HCT116 (cell line): ENCODE measurements at regions not wholly inside any gene's neighbourhood (a gene's known extent, or its start where the extent isn't known, plus 50 kb on each side); places are given as distances from the start of the nearest gene placed in this dataset. TPM values are rescaled to one million over a fixed set of nuclear protein-coding genes. Genes with fewer than 3 reads are reported as not detected.

Experiments
- ATAC-seq: fragments of 200-7000 bp; cut with Tn5 transposase; 2 replicates; pipeline ENCODE4 v1.9.1; 2020; ENCODE audit warnings: mild to moderate bottlenecking, moderate library complexity
- BruUV-seq: library from RNA; stranded (reverse); fragments of 400-500 nt; replicated peaks from 2 replicates; lab custom pipeline; 2021; lab: Mats Ljungman, UMichigan
- CTCF ChIA-PET: fragments of 300-600 bp; sonication (Branson Sonifier 250); formaldehyde crosslinking; loops from one replicate; lab custom pipeline; 2021; ENCODE audit warnings: antibody characterized with exemption; lab: Charles Lee
- POLR2A ChIA-PET: fragments of 300-600, 350-600 bp; sonication (Branson Sonifier 250); formaldehyde crosslinking; loops from one replicate; lab custom pipeline; 2021; ENCODE audit warnings: antibody characterized with exemption; lab: Charles Lee
- RAD21 ChIA-PET, 2 experiments: fragments of 300-600 bp; sonication (Branson Sonifier 250); formaldehyde crosslinking; loops; one replicate each; lab custom pipeline; 2023; ENCODE audit warnings: low total read pairs in 2 of 2; ENCODE audit not compliant: uncharacterized antibody in 2 of 2, unreplicated experiment in 2 of 2, low non-redundant PET in 1 of 2; lab: Charles Lee
- DNase-seq: peaks from one replicate; pipeline ENCODE4 v3.0.0-alpha.2; 2010; ENCODE audit warnings: low read depth, low spot score
- H2AFZ ChIP-seq: fragments of 200-600 bp; shearing (Covaris generic), sonication (generic); 2 replicates; pipeline ENCODE4 v1.6.1; 2017; ENCODE audit warnings: low read depth, mixed run types, mixed read lengths, antibody characterized with exemption, low read length; ENCODE audit not compliant: poor library complexity, severe bottlenecking
- H3K27ac ChIP-seq: 2 replicates; pipeline ENCODE4 v1.5.1; 2012; ENCODE audit warnings: low read depth, low read length
- H3K27me3 ChIP-seq: fragments of 200-600 bp; sonication (generic); 2 replicates; pipeline ENCODE4 v1.6.1; 2016; ENCODE audit warnings: mixed run types, low read length, mixed read lengths; ENCODE audit not compliant: insufficient read depth
- H3K36me3 ChIP-seq, 2 experiments: fragments of 200-500 bp in 1 of 2; fragments of 200-600 bp in 1 of 2; sonication (Bioruptor generic) in 1 of 2; sonication (generic) in 1 of 2; 2 replicates each; pipeline versions ENCODE4 v1.5.1 to v1.6.1; 2014 to 2016; ENCODE audit warnings: low read length in 2 of 2, inconsistent platforms in 1 of 2, mixed read lengths in 1 of 2, mixed run types in 1 of 2; ENCODE audit not compliant: insufficient read depth in 2 of 2, control insufficient read depth in 1 of 2
- H3K4me1 ChIP-seq, 2 experiments: fragments of 200-600 bp in 1 of 2; sonication (generic) in 1 of 2; 2 replicates each; pipeline versions ENCODE4 v1.5.1 to v1.6.1; 2012 to 2017; ENCODE audit warnings: low read length in 2 of 2, inconsistent platforms in 1 of 2, mild to moderate bottlenecking in 1 of 2, mixed read lengths in 1 of 2, mixed run types in 1 of 2, moderate library complexity in 1 of 2; ENCODE audit not compliant: insufficient read depth in 2 of 2, control insufficient read depth in 1 of 2
- H3K4me2 ChIP-seq: fragments of 200-600 bp; sonication (generic); 2 replicates; pipeline ENCODE4 v1.6.1; 2017; ENCODE audit warnings: mixed run types, low read length, mixed read lengths
- H3K4me3 ChIP-seq, 2 experiments: fragments of 200-600 bp in 1 of 2; sonication (generic) in 1 of 2; replicated peaks in 1 of 2; 2 replicates each; pipeline ENCODE4 v1.5.1; 2011 to 2016; ENCODE audit warnings: low read length in 2 of 2, control low read depth in 1 of 2, low read depth in 1 of 2, mild to moderate bottlenecking in 1 of 2, mixed read lengths in 1 of 2, mixed run types in 1 of 2
- H3K79me2 ChIP-seq: fragments of 200-600 bp; sonication (generic); 2 replicates; pipeline ENCODE4 v1.6.1; 2017; ENCODE audit warnings: mild to moderate bottlenecking, mixed run types, low read length, moderate library complexity, mixed read lengths; ENCODE audit not compliant: insufficient read depth
- H3K9ac ChIP-seq: fragments of 200-600 bp; sonication (generic); 2 replicates; pipeline ENCODE4 v1.6.1; 2016; ENCODE audit warnings: low read length, mixed read lengths
- H3K9me2 ChIP-seq: fragments of 200-600 bp; sonication (generic), shearing (Covaris generic); 2 replicates; pipeline ENCODE4 v1.6.1; 2017; ENCODE audit warnings: mixed run types, mild to moderate bottlenecking, moderate library complexity; ENCODE audit not compliant: insufficient read depth
- H3K9me3 ChIP-seq, 2 experiments: fragments of 200-500 bp in 1 of 2; fragments of 200-600 bp in 1 of 2; sonication (Bioruptor generic) in 1 of 2; sonication (generic) in 1 of 2; 2 replicates each; pipeline ENCODE4 v1.6.1; 2014 to 2017; ENCODE audit warnings: low read length in 2 of 2, mixed read lengths in 2 of 2, inconsistent platforms in 1 of 2, low read depth in 1 of 2, mild to moderate bottlenecking in 1 of 2, mixed run types in 1 of 2, moderate library complexity in 1 of 2; ENCODE audit not compliant: control insufficient read depth in 1 of 2, insufficient read depth in 1 of 2
- H4K20me1 ChIP-seq: fragments of 200-600 bp; sonication (generic), shearing (Covaris generic); 2 replicates; pipeline ENCODE4 v1.6.1; 2017; ENCODE audit warnings: mixed run types, mild to moderate bottlenecking, moderate library complexity; ENCODE audit not compliant: insufficient read depth
- CEBPB ChIP-seq: IDR thresholded peaks from 2 replicates; pipeline ENCODE4 v1.6.1; 2012; ENCODE audit warnings: low read depth
- ELF1 ChIP-seq: IDR thresholded peaks from 2 replicates; pipeline ENCODE4 v1.6.1; 2012; ENCODE audit warnings: low read depth, borderline replicate concordance
- JUND ChIP-seq: IDR thresholded peaks from 2 replicates; pipeline ENCODE4 v1.6.1; 2012
- POLR2A ChIP-seq: IDR thresholded peaks from 2 replicates; pipeline ENCODE4 v1.7.0; 2011; ENCODE audit warnings: borderline replicate concordance; ENCODE audit not compliant: insufficient read depth, insufficient read length; ENCODE audit errors: extremely low read depth
- SRF ChIP-seq: IDR thresholded peaks from 2 replicates; pipeline ENCODE4 v1.6.1; 2012; ENCODE audit warnings: low read depth
- TCF7L2 ChIP-seq: IDR thresholded peaks from 2 replicates; pipeline ENCODE4 v1.7.0; 2011; ENCODE audit warnings: borderline replicate concordance, inconsistent platforms; ENCODE audit not compliant: insufficient read depth, insufficient read length; ENCODE audit errors: extremely low read depth
- ZNF274 ChIP-seq: fragments of 200-500 bp; sonication (Bioruptor generic); IDR thresholded peaks from 2 replicates; pipeline ENCODE4 v1.6.1; 2014; ENCODE audit warnings: mild to moderate bottlenecking, low read depth, low read length, inconsistent platforms
- intact Hi-C: fragments of 100-400 bp; cut with micrococcal nuclease; formaldehyde crosslinking; loops from 2 replicates; pipeline ENCODE4 v1.10.0; 2022
- microRNA counts: library from miRNA; unstranded; fragments of <30 nt; microRNA quantifications from one replicate; lab custom pipeline; 2015
- microRNA-seq: library from miRNA; unstranded; fragments of <30 nt; microRNA quantifications from one replicate; pipeline ENCODE4, GENCODE V29; 2016; ENCODE audit warnings: borderline number of aligned reads

GRCh38 chr1:199976496-199977144 lies 50.9 kb upstream of the NR5A2 start:
- TF ChIP-seq TCF7L2 (no peak), JUND (no peak), CEBPB (no peak), SRF (no peak), ELF1 (no peak), ZNF274 (no peak), POLR2A (no peak)
- TF ChIP-seq, all 23 proteins: peak for 0
- Histone ChIP-seq H3K4me1 (no peaks in the 10 kb centered on the region), H3K27me3 (no peaks in the 10 kb centered on the region), H3K9ac (no peak overlapping the region), H3K4me3 (no peak overlapping the region), H3K9me3 (no peaks in the 10 kb centered on the region), H2AFZ (no peak overlapping the region), H3K79me2 (no peaks in the 10 kb centered on the region), H3K9me2 (no peaks in the 10 kb centered on the region), H3K36me3 (no peaks in the 10 kb centered on the region), H4K20me1 (no peaks in the 10 kb centered on the region), H3K4me2 (no peak overlapping the region), H3K27ac (no peak overlapping the region)
- no peak for ATAC-seq
- BruUV-seq, result no TSS peak
- ChIA-PET RAD21 (no interaction called here), CTCF (no interaction called here), POLR2A (no interaction called here)
- DNase-seq, result no peak
- intact Hi-C loops, result no loop called here

MicroRNA genes in the stretch of these regions (microRNA counts, 767-probe panel; counts per million panel counts)
- microRNA hsa-miR-181a-5p (lab: Ali Mortazavi, UCI) (not detected), microRNA hsa-miR-181b-5p+hsa-miR-181d (lab: Ali Mortazavi, UCI) (not detected)

Small RNAs in the stretch of these regions (microRNA-seq; reads per million reads assigned to microRNA genes)
- gene MIR181A1 (275 reads per million, percentile 71 among the genes with 10 or more reads in this experiment), gene MIR181B1 (4.4 reads per million, percentile 6 among the genes with 10 or more reads in this experiment)
